GM18499 (cell line): ENCODE measurements at regions not wholly inside any gene's neighbourhood (a gene's known extent, or its start where the extent isn't known, plus 50 kb on each side); places are given as distances from the start of the nearest gene placed in this dataset.
"Not testable (repeated sequence)": the region's sequence is repeated elsewhere in the genome, so short reads cannot be mapped to it uniquely, and the experiment has no call there.

Source experiments
- ATAC-seq: cut with Tn5 transposase; IDR thresholded peaks from one replicate; pipeline ENCODE4 v1.9.1; 2021; ENCODE audit warnings: moderate number of reproducible peaks; ENCODE audit not compliant: insufficient read depth, unreplicated experiment

DNA sequence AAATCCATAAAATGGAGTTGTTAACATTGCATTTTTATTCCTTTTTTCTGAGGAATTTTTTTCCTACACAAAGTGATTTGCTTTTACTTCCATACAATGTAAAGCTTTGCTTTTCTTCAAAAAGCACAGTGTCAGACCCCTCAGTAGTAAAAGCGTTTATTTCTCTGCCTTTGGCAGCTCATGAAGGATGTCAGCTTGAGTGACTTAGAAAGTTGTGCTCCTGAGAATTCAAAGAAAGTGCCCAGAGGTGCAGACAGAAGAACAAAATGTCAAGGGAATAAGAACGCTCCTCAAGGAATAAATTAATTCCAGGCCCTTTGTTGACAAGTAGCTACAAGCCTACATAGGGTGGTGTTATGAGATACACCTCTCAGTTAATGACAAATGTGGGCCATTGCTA lies 369.3 kb upstream of the ADARB2 start:
- no peak for ATAC-seq

DNA sequence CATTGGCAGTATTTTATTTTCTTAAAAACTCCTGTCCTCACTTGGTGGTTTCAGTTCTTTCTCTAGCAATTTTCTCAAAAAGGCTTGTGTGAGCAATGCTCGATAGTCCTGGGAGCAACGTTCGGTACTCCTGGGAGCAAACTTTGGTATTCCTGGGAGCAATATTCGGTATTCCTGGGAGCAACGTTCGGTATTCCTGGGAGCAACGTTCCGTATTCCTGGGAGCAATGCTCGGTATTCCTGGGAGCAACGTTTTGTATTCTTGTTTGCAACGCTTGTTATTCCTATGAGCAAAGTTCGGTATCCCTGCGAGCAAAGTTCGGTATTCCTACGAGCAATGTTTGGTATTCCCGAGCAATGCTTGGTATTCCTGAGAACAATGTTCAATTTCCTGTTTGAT lies 362.0 kb upstream of the ADARB2 start:
- ATAC-seq: no peak

DNA sequence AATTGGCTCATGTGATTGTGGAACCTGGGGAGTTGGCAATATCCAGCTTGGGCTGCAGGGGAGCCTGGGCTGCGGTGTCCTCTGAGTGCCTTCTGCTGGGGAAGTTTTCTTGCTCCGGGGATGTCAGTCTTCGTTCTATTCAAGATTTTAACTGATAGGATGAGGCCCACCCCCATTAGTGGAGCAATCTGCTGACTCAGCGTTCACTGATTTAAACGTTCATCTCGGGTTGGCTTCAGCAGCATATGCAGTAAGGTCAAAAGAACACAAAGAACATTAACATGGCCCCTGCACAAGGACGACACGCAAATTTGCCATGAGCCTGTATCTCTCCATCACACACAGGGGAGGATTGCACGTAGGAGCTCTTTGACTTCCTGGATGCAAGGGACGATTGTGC lies 360.6 kb upstream of the ADARB2 start:
- no peak for ATAC-seq

DNA sequence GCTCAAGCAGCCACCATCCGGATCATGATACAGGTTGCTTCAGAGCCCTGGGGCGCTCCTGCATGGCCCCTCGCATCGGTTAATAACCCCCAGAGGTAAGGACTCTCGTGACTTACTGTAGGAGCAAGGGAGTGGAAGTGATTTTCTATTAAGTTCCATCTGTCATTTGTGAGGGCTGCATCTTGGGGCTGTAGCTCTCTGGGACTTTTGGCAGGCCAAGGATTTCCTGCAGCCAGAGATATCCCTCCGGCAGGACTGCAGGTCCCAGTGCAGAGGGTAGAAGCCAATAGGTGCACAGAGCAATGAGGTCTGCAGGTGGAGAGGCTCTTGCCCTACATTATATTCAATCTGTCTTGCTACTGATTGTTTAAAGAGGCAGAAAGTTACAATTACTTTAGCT lies 356.8 kb upstream of the ADARB2 start:
- no peak for ATAC-seq

DNA sequence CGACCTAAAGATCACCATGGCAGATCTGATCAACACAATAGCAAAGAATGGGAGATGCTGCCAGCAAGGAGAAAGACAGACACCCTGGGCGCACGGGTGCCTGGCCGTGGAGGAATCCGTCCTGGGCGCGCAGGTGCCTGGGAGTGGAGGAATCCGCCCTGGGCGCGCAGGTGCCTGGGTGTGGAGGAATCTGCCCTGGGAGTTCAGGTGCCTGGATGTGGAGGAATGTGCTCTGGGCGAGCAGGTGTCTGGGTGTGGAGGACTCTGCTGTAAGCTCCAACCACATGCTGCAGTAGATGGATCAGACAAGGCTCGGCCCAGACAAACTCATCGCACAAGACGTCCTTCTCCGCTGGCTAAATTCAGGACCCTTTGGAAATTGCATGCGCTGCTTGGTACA lies 346.3 kb upstream of the ADARB2 start:
- no peak for ATAC-seq

DNA sequence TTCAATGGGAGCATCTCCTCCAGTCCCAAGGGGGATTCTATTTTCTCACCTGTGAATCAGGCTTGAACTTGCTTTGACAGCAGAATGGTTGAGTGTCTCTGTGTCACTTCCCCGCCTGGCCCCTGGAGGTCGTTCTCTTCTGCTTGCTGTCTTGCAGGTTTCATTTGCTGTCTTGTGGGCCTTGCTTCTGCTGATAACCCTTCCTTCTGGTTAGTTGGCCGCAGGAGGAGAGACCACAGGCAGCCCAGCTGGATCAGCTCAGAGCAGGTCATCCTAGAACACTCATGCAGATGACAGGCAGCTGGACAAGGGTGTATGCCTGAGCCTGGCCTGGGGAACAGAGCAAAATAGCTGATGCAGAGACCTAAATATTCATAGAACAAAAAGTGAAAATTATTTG lies 344.2 kb upstream of the ADARB2 start:
- no peak for ATAC-seq

DNA sequence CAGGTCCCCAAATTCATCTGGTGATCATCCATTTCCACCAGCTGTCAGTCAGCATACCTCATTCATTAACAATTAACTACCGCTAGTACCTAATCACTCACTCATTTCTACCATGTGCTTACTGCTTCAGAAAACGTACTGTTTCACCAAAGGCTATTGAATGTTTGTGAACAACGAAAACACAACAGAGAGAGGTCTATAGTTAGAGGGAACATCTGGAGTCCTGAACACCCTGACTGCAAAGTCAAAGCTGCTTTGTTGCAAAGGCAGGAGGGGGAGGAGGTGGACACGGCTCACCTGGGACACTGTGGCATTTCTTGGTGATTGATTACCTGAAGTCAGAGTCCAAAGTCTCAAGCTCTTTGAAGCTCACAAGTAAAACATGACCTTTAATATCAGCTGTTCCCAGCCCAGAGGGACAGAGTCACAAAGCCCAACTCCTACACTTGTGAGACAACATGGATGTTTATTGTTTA lies 342.3 kb upstream of the ADARB2 start:
- ATAC-seq: no peak

DNA sequence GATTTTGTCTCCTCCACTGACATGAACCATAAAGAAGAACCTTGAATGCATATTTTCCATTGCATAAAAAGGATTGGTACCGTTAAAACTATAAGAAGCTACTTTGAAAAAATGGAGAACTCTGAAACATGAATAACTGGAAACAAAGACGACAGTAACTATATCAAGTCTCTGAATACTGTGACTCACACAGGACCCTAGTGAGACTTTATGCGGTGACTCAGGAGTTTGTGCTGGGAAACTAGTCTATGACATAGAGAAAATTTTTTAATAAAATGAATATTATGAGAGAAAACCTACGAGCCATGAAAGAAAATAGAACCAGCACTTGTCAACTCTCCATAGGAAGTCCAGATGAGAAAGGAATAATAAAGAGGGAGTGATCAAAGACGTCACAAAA lies 339.9 kb upstream of the ADARB2 start:
- no peak for ATAC-seq

DNA sequence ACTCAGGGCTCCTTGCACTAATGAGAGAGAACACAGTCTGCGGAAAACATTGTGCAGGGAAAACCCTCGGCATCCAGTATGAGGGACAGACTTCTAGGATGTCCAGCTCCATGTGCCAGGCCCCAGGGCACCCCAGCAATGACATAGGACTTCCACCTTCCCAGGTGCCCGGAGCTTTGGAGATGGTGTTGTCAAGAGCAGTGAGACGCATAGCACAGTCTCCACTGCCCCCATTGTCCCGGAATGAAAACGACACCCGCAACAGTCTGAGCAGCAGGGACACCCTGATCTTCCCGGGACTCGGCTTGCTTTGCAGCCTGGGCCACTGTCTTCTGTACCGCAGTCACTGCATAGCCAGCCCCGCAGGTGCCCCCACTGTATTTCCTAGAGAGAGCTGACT lies 339.2 kb upstream of the ADARB2 start:
- no peak for ATAC-seq

DNA sequence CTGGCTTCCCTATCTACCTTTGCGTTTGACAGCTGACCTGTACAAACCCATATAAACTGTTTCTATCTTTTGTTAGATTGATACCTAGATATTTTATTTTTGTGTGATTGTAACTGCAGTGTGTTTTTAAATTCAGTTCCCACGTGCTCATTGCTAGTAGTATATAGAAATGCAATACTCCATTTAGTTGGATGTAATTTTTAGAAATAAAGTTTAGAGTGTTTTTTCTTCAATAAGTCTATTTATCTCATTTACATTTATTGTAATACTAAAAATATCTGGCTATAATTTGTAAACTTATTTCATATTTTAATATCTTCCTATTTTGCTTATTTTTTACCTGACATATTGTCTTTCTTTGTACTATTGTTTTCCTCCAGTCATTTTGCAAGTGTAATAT lies 329.7 kb upstream of the ADARB2 start:
- ATAC-seq: no peak

DNA sequence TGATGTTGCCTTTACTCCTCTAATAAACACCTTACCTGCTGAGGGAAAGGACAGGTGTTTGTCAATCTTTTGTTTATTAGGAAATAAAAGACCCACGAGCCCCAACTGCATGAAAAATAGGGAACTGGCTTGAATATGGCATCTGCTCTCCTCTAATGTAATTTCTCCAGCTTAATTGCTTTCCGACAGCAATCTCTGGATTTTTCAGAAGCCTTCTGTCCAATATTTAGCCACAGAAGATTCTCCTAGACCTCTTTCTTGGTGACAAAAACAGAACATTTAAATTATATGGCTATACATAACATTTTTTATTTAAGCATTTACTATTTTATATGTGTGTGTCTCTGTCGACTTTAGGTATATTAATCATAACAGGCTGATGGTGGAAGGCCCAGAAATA lies 317.4 kb upstream of the ADARB2 start:
- ATAC-seq: no peak

DNA sequence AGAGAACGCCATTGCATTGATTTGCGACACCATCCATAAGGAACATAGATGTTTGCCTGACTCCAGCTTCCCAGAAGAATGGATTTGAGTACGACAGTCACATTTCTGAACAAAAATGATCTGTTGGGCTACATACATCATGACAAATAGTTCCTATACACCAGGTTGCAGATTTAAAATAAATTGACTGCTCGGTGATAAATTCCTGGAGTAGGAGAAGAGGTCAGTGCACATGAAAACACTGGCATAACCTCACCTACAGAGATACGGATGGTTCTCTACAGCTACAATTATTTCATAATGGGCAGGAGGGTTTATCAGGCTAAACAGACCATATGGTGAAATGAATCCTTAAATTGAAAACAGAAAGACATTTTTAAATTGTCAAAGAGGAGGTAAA lies 316.5 kb upstream of the ADARB2 start:
- ATAC-seq: no peak

DNA sequence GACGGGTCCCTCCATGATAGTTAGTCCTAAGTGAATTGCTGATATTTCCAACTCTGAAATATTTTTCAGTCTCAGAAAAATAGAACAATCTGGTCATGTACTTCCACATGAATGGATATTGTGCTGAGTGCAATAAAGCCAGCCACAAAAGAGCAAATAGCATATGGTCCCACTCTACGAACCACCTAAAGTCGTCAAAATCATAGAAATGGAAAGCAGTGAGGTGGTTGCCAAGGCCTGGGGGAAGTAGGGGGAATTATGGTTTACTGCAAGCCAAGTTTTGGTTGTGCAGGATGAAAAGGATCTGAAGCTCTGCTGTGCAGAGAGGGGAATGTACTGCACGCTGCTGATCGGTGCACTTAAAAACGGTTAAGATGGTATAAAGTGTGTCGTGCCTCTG lies 313.8 kb upstream of the ADARB2 start:
- ATAC-seq: no peak

DNA sequence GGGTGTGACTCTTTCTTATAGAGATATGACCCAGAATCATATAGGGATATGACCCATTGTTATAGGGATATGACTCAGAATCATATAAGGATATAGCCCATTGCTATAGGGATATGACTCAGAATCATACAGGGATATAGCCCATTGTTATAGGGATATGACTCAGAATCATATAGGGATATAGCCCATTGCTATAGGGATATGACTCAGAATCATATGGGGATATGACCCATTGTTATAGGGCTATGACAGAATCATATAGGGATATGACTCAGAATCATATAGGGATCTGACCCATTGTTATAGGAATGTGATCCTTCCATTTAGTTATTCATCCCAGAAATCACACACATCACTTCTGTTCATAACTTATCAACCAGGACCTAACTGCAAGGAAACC lies 312.2 kb upstream of the ADARB2 start:
- no peak for ATAC-seq

DNA sequence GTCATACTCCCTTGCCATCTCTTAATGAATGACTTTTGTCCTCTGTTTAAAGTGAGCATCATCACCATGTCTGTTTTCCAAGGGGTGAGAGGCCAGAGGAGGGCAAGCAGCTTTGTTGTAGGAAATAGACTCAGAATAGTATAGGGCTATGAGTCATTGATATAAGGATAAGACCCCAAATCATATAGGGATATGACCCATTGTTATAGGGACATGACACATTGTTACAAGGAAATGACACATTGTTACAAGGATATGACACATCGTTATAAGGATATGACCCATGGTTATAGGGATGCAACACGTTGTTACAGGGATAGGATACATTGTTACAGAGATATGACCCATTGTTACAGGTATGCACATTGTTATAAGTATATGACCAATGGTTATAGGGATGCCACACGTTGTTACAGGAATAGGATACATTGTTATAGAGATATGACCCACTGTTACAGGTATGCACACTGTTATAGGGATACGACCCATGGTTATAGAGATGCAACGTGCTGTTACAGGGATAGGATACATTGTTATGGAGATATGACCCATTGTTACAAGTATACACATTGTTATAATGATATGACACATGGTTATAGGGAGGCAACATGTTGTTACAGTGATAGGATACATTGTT lies 311.1 kb upstream of the ADARB2 start:
- no peak for ATAC-seq

DNA sequence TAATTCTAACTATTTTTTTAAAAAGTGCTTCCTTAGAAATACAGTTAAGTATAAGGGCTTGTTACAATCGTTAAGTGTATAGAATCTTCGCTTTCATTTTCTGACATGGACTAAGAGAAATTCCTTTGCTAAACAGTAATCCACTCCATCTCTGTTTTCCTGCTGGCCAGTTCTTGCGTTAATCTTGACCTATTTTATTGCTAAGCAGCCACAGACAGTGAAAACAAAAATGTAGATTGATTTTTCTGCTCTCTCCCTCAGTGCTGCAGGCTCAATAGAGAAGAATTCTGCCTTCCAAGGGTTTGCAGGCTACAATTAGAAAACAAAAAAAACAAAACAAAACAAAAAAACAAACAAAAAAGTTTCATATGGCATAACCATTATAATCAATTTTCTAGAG lies 310.4 kb upstream of the ADARB2 start:
- ATAC-seq: no peak

DNA sequence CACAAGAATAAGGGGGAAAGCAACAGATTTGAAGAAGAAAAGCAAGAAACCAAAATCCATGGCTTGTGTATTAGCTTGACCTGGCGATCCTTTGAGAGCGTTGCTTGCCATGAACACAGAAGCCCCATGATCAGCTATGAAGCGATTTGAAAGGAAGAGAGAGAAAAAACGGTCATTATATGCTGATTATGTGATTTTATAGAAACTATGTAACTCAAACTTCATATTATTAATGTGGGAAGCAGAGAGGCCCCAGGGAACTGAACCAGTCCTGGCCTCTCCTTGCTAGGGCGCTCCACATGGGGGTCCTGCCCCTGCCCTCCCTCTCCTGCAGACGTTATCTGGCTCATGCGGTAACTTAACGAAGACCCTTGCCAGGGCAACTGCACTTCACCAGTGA lies 306.1 kb upstream of the ADARB2 start:
- no peak for ATAC-seq

DNA sequence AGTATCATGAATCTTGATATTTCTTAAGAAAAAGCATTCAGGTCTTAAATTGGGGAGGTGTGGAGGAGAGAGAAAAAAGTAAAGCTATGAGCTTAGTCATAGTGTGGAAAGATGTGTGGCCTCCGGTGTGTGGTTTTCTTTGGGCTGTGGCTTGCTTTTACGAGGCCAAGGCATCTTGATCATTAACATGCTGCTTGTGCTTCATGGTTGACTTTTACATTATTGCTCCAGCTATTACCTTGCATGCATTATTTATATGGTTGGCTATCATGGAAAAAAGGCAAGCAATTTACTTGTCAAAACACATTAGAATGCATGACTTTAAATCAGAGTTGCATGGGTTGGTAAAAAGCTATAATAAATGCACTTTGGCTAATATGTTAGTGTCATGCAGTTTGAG lies 300.7 kb upstream of the ADARB2 start:
- ATAC-seq: no peak

DNA sequence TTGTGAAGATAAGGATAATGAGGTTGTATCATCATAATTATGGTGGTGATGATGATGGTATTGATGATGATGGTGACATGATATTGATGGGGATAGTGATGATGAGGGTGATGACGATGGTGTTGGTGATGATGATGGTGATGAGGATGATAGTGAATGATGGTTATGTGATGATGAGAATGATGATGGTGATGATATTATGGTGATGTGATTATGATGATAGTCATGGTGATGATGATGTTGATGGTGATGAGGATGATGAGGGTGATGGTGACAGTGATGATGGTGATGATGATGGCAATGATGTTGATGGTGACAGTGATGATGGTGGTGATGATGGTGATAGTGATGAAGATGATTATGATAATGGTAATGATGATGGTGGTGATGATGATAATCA lies 299.9 kb upstream of the ADARB2 start:
- ATAC-seq: no peak

DNA sequence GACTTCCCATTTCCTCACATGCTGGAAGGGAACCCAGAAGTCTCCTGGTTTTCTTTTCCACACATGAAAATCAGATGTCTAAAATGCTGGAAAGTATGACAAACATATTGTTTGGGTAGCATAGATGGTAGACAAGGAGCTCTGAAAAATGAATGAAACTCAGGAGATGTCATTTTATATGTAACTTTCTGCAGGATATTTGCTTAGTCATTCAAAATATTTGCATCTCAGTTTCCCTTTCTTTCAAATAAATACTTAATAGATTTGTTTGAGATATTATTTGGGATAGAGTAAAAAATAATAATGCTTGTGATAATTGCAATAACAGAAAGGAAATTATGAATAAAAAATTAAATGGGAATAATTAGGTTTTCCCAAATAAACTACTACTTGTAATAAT lies 298.9 kb upstream of the ADARB2 start:
- no peak for ATAC-seq

DNA sequence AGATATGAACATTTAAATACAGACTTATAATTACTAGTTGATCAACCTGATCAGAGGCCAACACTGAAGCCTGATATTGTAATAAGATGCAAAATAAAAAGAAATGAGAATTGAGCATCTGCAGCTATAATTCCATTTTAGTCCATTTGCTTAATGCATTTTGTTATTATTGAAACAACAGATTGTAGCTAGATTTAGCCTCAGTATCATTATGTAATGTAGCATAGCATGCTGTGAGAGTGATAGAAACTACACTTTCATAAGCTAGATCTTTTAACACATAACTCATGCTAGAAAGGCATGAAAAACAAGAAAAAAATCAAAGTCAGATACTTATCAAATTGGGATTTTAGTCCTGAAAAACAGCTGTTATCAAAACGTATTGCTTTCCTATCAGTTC lies 292.7 kb upstream of the ADARB2 start:
- ATAC-seq: no peak

DNA sequence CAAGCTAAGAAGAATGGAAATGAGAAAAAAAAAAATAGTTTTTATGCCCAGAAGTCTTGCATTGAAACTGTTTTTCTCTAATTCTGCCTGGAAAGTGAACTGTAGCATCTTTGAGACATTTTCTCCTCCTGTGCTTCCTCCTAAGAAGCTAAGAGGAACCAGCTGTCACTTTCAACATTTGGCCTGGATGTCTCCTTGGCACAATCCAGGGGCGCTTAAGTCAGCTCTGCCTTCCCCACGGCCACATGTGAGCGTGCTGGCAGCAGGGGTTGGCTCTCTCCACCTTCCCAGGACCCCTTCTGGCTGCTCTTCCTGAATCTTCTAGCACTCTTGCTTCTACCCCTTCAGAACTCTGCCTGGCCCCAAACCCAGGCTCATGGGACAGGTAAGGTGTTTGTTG lies 289.6 kb upstream of the ADARB2 start:
- no peak for ATAC-seq

DNA sequence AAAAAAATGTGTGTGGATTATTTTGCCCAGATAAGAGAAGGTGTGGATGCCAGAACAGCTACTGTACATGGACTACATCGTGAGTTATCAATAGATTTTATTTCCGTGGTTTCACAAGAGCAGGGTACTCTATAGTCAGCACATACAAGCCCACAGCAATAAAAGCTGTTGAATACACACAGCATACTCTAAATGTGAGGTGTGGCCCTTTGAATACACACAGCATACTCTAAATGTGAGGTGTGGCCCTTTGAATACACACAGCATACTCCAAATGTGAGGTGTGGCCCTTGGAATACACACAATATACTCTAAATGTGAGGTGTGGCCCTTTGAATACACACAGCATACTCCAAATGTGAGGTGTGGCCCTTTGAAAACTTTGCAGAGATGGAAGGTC lies 287.4 kb upstream of the ADARB2 start:
- not testable (repeated sequence) for ATAC-seq
